CD4-positive, alpha-beta memory T cell (primary cell): ENCODE measurements at regions not wholly inside any gene's neighbourhood (a gene's known extent, or its start where the extent isn't known, plus 50 kb on each side); places are given as distances from the start of the nearest gene placed in this dataset.
A peak's percentile ranks its signal among the peaks of the same experiment; 100 is the strongest.
"Not testable (repeated sequence)": the region's sequence is repeated elsewhere in the genome, so short reads cannot be mapped to it uniquely, and the experiment has no call there.

Experiments used
- CTCF ChIA-PET: fragments of 350-600 bp; sonication (Branson Sonifier 250); formaldehyde crosslinking; loops from one replicate; lab custom pipeline; 2021; ENCODE audit warnings: inconsistent platforms; ENCODE audit not compliant: partially characterized antibody; lab: Charles Lee
- POLR2A ChIA-PET: fragments of 350-600 bp; sonication (Branson Sonifier 250); formaldehyde crosslinking; loops from one replicate; lab custom pipeline; 2021; ENCODE audit not compliant: partially characterized antibody; lab: Charles Lee
- DNase-seq, 5 donors: peaks; one replicate each; pipeline versions ENCODE4 v3.0.0 to v3.0.0-alpha.2; 2020 to 2022; ENCODE audit warnings: mixed read lengths in 1 of 5
- H3K27ac ChIP-seq: one replicate; pipeline ENCODE4 v1.7.0; 2013; ENCODE audit warnings: low read depth, low read length
- H3K27me3 ChIP-seq: 2 replicates; pipeline ENCODE4 v1.7.0; 2013; ENCODE audit warnings: mild to moderate bottlenecking, low read length, moderate library complexity; ENCODE audit not compliant: insufficient read depth
- H3K36me3 ChIP-seq: 2 replicates; pipeline ENCODE4 v1.7.0; 2013; ENCODE audit warnings: mild to moderate bottlenecking, low read length, moderate library complexity; ENCODE audit not compliant: insufficient read depth
- H3K4me1 ChIP-seq: 2 replicates; pipeline ENCODE4 v1.7.0; 2013; ENCODE audit warnings: mild to moderate bottlenecking, low read length, moderate library complexity; ENCODE audit not compliant: insufficient read depth
- H3K4me3 ChIP-seq, 2 donors: one replicate each; pipeline ENCODE4 v1.7.0; 2013; ENCODE audit warnings: low read length in 2 of 2, mild to moderate bottlenecking in 1 of 2
- H3K9me3 ChIP-seq, 2 donors: one replicate each; pipeline ENCODE4 v1.7.0; 2013; ENCODE audit warnings: low read length in 2 of 2, control low read depth in 1 of 2; ENCODE audit not compliant: control insufficient read depth in 1 of 2
- H3K27ac Mint-ChIP-seq, 7 donors: one replicate each; pipeline ENCODE4 v1.8.0; 2020 to 2021; ENCODE audit warnings: mixed read lengths in 7 of 7, mild to moderate bottlenecking in 6 of 7, inconsistent platforms in 3 of 7, moderate library complexity in 3 of 7
- H3K27me3 Mint-ChIP-seq, 2 donors: one replicate each; pipeline ENCODE4 v1.8.0; 2020 to 2021; ENCODE audit warnings: mixed read lengths in 2 of 2
- H3K36me3 Mint-ChIP-seq, 2 donors: one replicate each; pipeline ENCODE4 v1.8.0; 2020 to 2021; ENCODE audit warnings: mixed read lengths in 2 of 2, inconsistent platforms in 1 of 2, mild to moderate bottlenecking in 1 of 2
- H3K4me1 Mint-ChIP-seq, 4 donors: one replicate each; pipeline ENCODE4 v1.8.0; 2020 to 2021; ENCODE audit warnings: mixed read lengths in 4 of 4, mild to moderate bottlenecking in 1 of 4
- H3K4me3 Mint-ChIP-seq, 8 donors: one replicate each; pipeline ENCODE4 v1.8.0; 2020 to 2021; ENCODE audit warnings: mixed read lengths in 8 of 8, mild to moderate bottlenecking in 7 of 8, moderate library complexity in 6 of 8, inconsistent platforms in 3 of 8
- H3K9me3 Mint-ChIP-seq, 8 donors: one replicate each; pipeline ENCODE4 v1.8.0; 2020 to 2021; ENCODE audit warnings: mixed read lengths in 8 of 8, mild to moderate bottlenecking in 5 of 8, inconsistent platforms in 3 of 8, moderate library complexity in 1 of 8
- intact Hi-C: fragments of 100-400 bp; cut with micrococcal nuclease; formaldehyde crosslinking; loops from one replicate; pipeline ENCODE4 v1.15.1; 2023

GRCh38 chr6:159529934-159530333, 163.1 kb downstream of the SOD2 start:
- POLR2A ChIA-PET: no interaction called here
- no peaks in the 10 kb centered on the region for H3K27me3 ChIP-seq
- no peaks in the 10 kb centered on the region for H3K4me1 Mint-ChIP-seq
- H3K9me3 Mint-ChIP-seq: peaks cover 0 to 3% (median 0%) of the 10 kb centered on the region in 8 donors
- no peak overlapping the region for H3K27ac Mint-ChIP-seq
- H3K36me3 Mint-ChIP-seq: no peaks in the 10 kb centered on the region
- no peak overlapping the region for H3K27ac ChIP-seq
- H3K9me3 ChIP-seq: no peaks in the 10 kb centered on the region
- H3K4me1 ChIP-seq: no peaks in the 10 kb centered on the region
- H3K36me3 ChIP-seq: no peaks in the 10 kb centered on the region
- peaks cover 10 to 21% of the 10 kb centered on the region in 2 donors for H3K27me3 Mint-ChIP-seq
- H3K4me3 Mint-ChIP-seq: no peak overlapping the region
- H3K4me3 ChIP-seq: no peak overlapping the region
- CTCF ChIA-PET: no interaction called here
- no peak for DNase-seq
- intact Hi-C loops: no loop called here

GRCh38 chr6:159527351-159527750, 165.7 kb downstream of the SOD2 start:
- Mint-ChIP-seq H3K9me3 (peaks cover 0 to 5% (median 0%) of the 10 kb centered on the region in 8 donors), H3K27me3 (peaks cover 21 to 30% of the 10 kb centered on the region in 2 donors), H3K4me1 (no peaks in the 10 kb centered on the region), H3K4me3 (no peak overlapping the region), H3K27ac (no peak overlapping the region), H3K36me3 (no peaks in the 10 kb centered on the region)
- Histone ChIP-seq H3K4me1 (no peaks in the 10 kb centered on the region), H3K9me3 (no peaks in the 10 kb centered on the region), H3K27me3 (no peaks in the 10 kb centered on the region), H3K27ac (no peak overlapping the region), H3K4me3 (no peak overlapping the region), H3K36me3 (no peaks in the 10 kb centered on the region)
- DNase-seq: no peak
- intact Hi-C loops: no loop called here
- CTCF ChIA-PET: no interaction called here
- POLR2A ChIA-PET: no interaction called here

DNA sequence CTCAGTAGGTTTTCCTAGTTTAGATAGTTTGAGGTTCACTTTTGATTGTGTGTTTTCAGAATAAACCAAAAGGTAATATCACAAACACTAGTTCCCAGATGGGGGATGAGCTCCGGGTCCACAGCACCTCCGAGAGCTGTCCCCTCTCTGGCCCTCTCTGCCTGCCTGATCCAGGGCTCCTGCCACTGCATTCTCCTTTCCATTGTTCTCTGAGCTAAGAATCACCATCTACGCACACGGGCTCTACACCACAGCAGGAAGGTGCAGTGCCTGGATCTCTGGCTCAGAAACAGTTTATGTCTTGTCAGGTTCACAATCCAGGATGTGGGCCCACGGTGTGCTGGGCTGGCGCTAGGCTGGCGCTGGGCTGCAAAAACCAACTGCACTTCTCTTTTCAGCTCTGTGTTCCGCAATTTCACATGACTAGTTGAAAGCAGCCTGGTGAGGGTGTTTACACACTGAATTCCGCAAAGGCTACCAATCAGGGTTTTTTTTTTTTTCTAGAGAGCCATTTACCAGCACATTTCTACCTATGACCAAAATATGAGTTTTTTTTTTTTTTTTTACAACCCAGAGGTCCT, 167.5 kb downstream of the SOD2 start:
- ChIA-PET POLR2A (no interaction called here), CTCF (interaction anchor here (1.4 kb wide), 1 partner anchor 10 kb away, joined by 4 read pairs; no protein-coding TSS in a partner anchor)
- H3K4me1 Mint-ChIP-seq: no peaks in the 10 kb centered on the region

DNA sequence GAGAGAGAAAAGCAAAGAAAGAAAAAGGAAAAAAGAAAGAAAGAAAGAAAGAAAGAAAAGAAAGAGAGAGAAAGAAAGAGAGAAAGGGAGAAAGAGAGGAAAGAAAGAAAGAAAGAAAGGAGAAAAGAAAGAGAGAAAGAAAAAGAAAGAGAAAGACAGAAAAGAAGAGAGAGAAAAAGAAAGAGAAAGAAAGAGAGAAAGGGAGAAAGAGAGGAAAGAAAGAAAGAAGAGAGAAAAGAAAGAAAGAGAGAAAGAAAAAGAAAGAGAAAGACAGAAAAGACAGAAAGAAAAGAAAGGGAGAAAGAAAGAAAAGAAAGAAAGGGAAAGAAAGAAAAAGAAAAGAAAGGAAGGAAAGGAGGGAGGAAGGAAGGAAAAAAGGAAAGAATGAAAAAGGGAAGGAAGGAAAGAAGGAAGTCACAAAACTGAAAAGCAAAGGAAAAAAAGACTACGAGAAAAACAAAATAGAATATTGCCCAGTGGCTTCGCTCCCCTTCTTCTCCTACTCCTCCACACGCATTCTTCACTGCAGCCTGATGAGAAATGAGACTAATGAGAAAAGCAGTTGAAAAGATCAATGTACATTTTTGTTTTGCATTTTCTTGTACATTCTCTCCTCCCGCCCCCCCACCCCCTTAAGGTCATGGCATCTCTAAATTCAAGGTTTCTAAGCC, 170.0 kb downstream of the SOD2 start:
- intact Hi-C loops: no loop called here
- Mint-ChIP-seq H3K27ac (no peak overlapping the region), H3K36me3 (no peaks in the 10 kb centered on the region), H3K4me1 (no peaks in the 10 kb centered on the region), H3K27me3 (peaks cover 26 to 37% of the 10 kb centered on the region in 2 donors), H3K4me3 (no peak overlapping the region), H3K9me3 (peaks cover 0 to 17% (median 6%) of the 10 kb centered on the region in 8 donors)
- Histone ChIP-seq H3K4me3 (no peak overlapping the region), H3K27me3 (no peaks in the 10 kb centered on the region), H3K9me3 (no peaks in the 10 kb centered on the region), H3K27ac (no peak overlapping the region), H3K36me3 (no peaks in the 10 kb centered on the region), H3K4me1 (no peaks in the 10 kb centered on the region)
- CTCF ChIA-PET: no interaction called here
- POLR2A ChIA-PET: no interaction called here
- no peak for DNase-seq

More for the DNA sequence above, 167.5 kb downstream of the SOD2 start:
- no peak overlapping the region for H3K4me3 Mint-ChIP-seq
- Histone ChIP-seq H3K4me1 (no peaks in the 10 kb centered on the region), H3K27ac (no peak overlapping the region), H3K4me3 (no peak overlapping the region), H3K9me3 (no peaks in the 10 kb centered on the region), H3K27me3 (no peaks in the 10 kb centered on the region), H3K36me3 (no peaks in the 10 kb centered on the region)
- DNase-seq: no peak
- H3K36me3 Mint-ChIP-seq: no peaks in the 10 kb centered on the region
- peaks cover 0 to 5% (median 0%) of the 10 kb centered on the region in 8 donors for H3K9me3 Mint-ChIP-seq
- H3K27me3 Mint-ChIP-seq: peaks cover 24 to 33% of the 10 kb centered on the region in 2 donors
- intact Hi-C loops: no loop called here
- no peak overlapping the region for H3K27ac Mint-ChIP-seq

GRCh38 chr6:159521962-159522361, 171.1 kb downstream of the SOD2 start:
- Mint-ChIP-seq H3K27ac (no peak overlapping the region), H3K36me3 (no peaks in the 10 kb centered on the region), H3K4me3 (no peak overlapping the region), H3K9me3 (peaks cover under 1 to 25% (median 8%) of the 10 kb centered on the region in 8 donors), H3K4me1 (no peaks in the 10 kb centered on the region), H3K27me3 (peaks cover 25 to 32% of the 10 kb centered on the region in 2 donors)
- Histone ChIP-seq H3K36me3 (no peaks in the 10 kb centered on the region), H3K9me3 (no peaks in the 10 kb centered on the region), H3K4me3 (no peak overlapping the region), H3K27ac (no peak overlapping the region), H3K27me3 (no peaks in the 10 kb centered on the region), H3K4me1 (no peaks in the 10 kb centered on the region)
- DNase-seq: no peak
- intact Hi-C loops: no loop called here
- POLR2A ChIA-PET: no interaction called here
- CTCF ChIA-PET: no interaction called here

- peaks cover 28% of the 10 kb centered on the region in 2 donors for H3K27me3 Mint-ChIP-seq
- H3K9me3 Mint-ChIP-seq: peaks cover 6 to 40% (median 13%) of the 10 kb centered on the region in 8 donors
- ChIA-PET CTCF (no interaction called here), POLR2A (no interaction called here)
- H3K27ac ChIP-seq: no peak overlapping the region
- no peaks in the 10 kb centered on the region for H3K36me3 Mint-ChIP-seq
- no peak overlapping the region for H3K4me3 Mint-ChIP-seq
- DNase-seq: no peak
- no peaks in the 10 kb centered on the region for H3K36me3 ChIP-seq
- H3K4me1 ChIP-seq: no peaks in the 10 kb centered on the region
- H3K9me3 ChIP-seq: no peaks in the 10 kb centered on the region
- no peak overlapping the region for H3K4me3 ChIP-seq
- H3K4me1 Mint-ChIP-seq: no peaks in the 10 kb centered on the region
- H3K27me3 ChIP-seq: no peaks in the 10 kb centered on the region
- intact Hi-C loops: no loop called here
- H3K27ac Mint-ChIP-seq: peak overlapping the region in 1 of 7 donors; percentile 12
Observed at GRCh38 chr6:159520002-159520401, 173.0 kb downstream of the SOD2 start.

- H3K27ac ChIP-seq, CTCF ChIA-PET, H3K4me3 Mint-ChIP-seq, DNase-seq, POLR2A ChIA-PET, H3K36me3 ChIP-seq, H3K9me3 ChIP-seq, H3K27me3 ChIP-seq, H3K4me1 Mint-ChIP-seq, H3K36me3 Mint-ChIP-seq, H3K4me1 ChIP-seq, H3K4me3 ChIP-seq, H3K27ac Mint-ChIP-seq, intact Hi-C loops: not testable (repeated sequence)
- peaks cover 15 to 16% of the 10 kb centered on the region in 2 donors for H3K27me3 Mint-ChIP-seq
- peaks cover 6 to 37% (median 13%) of the 10 kb centered on the region in 8 donors for H3K9me3 Mint-ChIP-seq
Observed at GRCh38 chr6:159515811-159516210, 177.2 kb downstream of the SOD2 start.
